Fibroblast of gingiva (primary cell): ENCODE measurements at regions not wholly inside any gene's neighbourhood (a gene's known extent, or its start where the extent isn't known, plus 50 kb on each side); places are given as distances from the start of the nearest gene placed in this dataset.

ENCODE experiments used
- DNase-seq: peaks from one replicate; pipeline ENCODE4 v3.0.0-alpha.2; 2011; ENCODE audit warnings: low read depth

DNA sequence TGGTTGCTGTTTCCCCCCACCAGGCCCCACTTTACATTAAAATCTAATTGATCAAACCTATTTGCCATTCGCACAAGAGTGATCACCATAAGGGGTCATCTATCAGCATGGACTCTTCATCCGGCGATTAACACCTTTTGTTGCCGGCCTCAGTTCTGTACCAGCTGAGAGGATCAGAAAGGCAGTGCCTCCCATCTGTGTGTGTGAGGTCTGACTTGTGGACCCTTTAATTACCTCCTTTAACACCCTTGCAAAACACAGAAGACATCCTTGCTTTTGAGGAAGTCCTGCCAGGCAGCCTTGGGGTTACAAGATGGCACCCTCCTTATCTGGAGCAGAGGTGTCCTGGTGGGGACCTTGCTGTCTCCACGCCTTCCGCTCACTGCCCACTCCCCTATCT, 77.2 kb upstream of the IRX3 start:
- no peak for DNase-seq

DNA sequence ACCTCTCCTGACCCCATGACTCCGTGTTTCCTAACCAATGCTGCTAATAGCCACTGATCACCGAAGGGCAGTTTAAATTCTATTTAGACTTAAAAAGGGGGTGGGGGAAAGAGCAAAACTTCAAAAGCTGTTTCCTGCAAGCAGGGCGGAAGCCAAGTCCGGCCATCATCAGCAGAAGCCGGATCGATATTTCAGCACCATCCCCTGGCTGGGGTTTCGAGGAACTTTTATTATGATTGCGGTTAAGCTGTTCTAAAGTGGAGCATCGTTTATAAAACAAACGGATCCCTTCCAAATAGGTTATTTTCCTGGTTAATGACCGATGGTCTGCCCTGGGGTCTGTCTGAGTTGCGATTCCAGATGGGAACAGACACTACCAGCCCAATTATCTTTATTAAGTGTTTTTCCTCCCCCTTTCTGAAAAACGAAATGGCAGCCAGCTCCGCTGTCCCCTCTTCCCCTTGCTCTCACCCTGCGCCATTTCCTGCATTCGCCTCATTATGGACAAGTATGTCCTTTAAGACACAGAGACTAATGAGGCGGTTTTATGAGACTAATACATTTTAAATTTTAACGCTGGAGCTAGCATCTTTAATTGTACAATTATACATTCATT, 76.1 kb upstream of the IRX3 start:
- DNase-seq = no peak

GRCh38 chr16:54361246-54361645, 74.7 kb upstream of the IRX3 start:
- no peak for DNase-seq

DNA sequence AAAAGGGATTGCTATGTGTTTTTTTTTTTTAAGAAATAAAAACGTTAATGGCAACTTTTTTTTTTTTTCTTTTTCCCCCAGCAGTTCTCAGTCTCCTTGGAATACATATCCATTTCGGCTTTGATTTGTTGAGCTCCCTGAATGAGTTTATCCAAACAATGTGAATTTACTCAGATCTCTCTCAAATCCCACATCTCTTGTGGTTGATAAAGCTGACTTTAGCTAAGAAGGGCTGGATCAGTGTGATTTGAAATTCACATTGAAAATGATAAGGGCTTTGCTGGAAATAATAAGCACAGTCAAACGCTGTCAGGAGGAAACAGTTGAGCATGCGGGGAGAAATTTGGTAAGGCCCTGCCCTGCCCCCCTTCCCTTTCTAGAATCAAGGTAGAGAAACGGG, 74.1 kb upstream of the IRX3 start:
- no peak for DNase-seq

GRCh38 chr16:54359555-54359954, 73.0 kb upstream of the IRX3 start:
- no peak for DNase-seq

DNA sequence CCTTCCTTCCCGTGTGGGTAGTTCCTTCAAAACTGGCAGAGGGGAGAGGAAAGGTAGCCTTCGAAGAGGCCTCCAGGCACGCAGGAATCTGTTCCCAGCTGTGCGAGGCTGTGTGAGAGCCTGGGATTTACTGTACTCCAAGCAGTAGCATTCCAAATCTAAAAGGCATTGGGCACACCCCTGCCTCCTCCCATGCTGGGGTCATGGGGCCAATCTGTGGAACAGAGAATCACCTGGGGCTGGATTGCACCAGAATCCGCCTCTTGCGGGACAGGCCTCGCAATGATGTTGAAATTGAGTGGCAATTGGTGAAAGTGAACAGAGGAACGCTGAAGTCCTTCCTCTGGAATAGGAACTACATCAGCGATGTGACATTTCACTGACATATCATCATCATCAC, 72.5 kb upstream of the IRX3 start:
- DNase-seq = no peak

GRCh38 chr16:54356391-54356790, 69.8 kb upstream of the IRX3 start:
- DNase-seq = no peak

DNA sequence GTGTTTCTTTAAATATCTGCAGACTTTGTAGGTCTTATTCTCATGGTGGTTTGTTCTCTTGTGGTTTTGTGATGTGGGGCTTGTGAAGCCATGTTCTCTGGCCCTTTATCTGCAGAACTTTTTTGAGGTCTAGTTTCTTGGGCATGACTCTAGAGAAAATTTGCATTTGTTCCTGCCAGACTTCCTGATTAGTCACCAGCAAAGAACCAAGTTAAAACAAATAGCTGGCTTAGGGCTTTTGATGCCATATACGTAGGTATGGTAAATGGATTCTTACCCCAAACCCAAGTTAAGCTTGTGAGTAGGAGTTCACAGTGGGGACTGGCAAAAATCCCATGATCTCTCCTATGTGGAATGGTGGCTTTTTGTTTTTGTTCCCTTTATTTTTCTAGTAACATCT, 68.7 kb upstream of the IRX3 start:
- DNase-seq = no peak

- no peak for DNase-seq
Observed at GRCh38 chr16:54353097-54353496, 66.5 kb upstream of the IRX3 start.

GRCh38 chr16:54351171-54351570, 64.6 kb upstream of the IRX3 start:
- DNase-seq = no peak

- DNase-seq = no peak
Observed at GRCh38 chr16:54347961-54348360, 61.4 kb upstream of the IRX3 start.

DNA sequence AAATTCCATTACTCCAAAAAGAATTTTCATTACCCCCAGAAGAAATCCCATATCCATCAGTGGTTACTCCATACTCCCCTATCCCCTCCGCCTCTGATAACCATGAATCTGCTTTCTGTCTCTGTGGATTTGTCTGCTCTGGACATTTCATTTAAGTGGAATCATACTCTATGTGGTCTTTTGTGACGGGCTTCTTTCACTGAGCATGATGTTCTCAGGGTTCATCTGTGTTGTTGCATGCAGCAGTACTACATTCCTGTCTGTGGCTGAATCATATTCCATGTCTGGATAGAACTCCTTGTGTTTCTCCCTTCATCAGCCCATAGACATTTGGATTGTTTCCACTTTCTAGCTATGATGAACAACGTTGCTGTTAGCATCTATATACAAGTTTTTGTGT, 59.5 kb upstream of the IRX3 start:
- DNase-seq = no peak

DNA sequence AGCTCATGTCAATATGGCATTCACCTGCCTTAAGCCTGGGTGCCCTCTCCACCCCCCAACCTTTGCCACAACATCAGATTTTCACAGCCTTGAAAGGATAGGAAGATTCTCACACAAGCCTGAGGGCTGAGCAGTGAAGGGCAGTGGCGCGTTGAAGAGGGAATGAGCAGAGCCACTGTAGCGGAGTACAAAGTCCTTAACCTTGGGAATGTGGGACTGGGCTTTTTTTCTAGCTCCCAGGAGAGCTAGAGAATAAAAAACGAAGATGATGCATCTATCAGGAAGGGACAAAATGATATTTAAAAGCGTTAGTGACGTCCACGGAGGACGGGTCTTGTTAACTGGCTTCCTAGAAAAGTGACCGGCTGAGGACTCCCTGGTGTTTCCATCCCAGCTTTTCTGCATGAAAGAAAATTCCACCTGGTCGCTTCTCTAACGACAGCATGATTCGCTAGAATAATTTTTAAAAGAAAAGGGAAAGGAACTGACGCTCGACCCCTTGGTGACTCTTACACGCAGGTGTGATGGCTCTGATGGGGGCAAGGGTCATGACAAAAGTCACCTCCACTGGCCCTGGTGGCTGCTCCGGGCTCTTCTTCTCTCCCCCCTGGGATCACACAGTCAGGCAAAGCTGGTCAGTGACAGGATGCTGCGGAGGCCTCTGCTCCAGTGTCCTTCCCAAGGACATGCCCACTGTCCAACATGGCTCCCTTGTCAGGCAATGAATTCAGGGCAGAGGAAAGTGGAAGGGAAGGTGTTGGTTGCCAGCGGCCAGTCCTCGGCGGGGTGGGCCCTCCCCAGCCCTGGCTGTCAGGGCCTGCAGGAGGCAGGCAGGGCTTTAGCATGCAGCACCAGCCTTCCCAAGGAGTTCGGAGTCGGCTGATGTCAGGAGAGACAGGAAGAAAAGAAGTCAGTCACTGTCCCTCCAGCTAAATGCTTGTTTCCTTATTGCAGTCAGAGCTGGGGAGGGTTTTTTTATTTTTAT, 58.4 kb upstream of the IRX3 start:
- DNase-seq = no peak

- no peak for DNase-seq
Observed at GRCh38 chr16:54342966-54343365, 56.4 kb upstream of the IRX3 start.

DNA sequence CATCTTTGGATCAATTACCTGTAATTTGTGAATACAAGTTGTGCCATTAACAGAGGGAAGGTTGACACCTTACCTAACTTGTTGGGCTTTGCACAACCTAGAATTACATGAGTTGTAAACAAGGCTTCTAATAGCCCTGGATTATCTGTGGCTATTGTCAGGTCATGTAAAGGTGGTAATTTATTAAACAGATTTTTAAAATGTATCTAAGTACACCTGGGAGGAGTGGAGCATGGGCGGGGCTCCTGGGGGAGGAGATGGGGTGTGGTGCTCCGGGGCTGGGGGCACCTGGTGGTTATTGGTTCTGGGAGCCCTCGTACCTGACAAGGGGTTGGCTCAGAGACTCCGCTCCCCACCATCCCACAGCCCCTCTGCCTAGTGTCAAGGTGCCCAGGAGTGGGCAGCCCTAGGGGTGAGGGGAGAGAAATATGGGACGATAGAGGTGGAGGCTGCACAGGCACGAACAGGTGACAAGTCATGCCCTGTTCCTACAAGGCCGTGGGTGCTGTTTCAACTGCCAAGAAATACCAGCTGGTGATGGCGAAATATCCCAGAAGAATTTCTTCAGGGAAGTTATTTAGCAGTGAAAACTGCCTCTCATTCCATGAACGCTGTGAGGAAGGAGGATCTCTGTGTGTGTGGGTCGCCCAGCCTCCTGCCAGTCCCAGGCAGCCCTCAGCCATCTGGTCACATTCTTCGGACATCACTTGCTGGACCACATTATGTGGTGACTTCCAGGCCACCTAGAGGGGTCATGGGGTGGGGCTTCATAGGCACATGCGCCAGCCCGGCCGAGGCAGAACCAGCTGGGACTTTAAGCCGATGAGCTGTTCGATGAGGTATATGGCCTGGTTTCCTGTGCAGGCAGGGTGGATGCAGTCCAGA, 55.5 kb upstream of the IRX3 start:
- DNase-seq = peak; percentile 50

GRCh38 chr16:54340531-54340930, 53.9 kb upstream of the IRX3 start:
- no peak for DNase-seq

DNA sequence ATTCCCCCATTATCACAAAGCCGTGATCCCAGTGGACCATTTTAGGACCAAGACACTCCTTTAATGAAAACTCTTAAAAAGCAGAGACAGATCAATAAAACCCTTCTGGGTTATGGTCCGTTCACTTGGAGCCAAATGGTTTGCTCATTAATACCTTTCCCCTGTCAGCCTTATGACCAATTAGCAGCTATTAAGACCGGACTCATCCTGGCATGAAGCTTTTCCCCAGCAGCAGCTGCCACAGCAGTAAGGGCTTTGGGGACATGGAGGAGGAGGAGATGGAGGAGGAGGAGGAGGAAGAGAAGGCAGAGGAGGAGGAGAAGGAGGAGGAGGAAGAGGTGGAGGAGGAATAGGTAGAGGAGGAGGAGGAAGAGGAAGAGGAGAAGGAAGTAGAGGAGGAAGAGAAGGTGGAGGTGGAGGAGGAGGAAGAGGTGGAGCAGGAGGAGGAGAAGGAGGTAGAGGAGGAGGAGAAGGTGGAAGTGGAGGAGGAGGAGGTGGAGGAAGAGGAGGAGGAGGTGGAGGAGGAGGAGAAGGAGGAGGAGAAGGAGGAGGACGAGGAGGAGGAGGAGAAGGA, 50.1 kb upstream of the IRX3 start:
- no peak for DNase-seq
